ENCODE measurements at regions not wholly inside any gene's neighbourhood (a gene's known extent, or its start where the extent isn't known, plus 50 kb on each side); places are given as distances from the start of the nearest gene placed in this dataset.

GRCh38 chr13:29918845-29919244 is 68.4 kb upstream of the UBL3 start:
- H3K9me3 ChIP-seq (ENCODE audit: insufficient read depth, low read length, severe bottlenecking) = no peaks in the 10 kb centered on the region
- H3K9ac ChIP-seq (ENCODE audit: low read depth, low read length) = no peak overlapping the region
- H3K4me2 ChIP-seq (ENCODE audit: insufficient read depth, low read length) = no peak overlapping the region
- H3K4me1 ChIP-seq (ENCODE audit: insufficient read depth, low read length) = no peaks in the 10 kb centered on the region
- H4K20me1 ChIP-seq (ENCODE audit: insufficient read depth, low read length) = no peaks in the 10 kb centered on the region
- peaks cover 6% of the 10 kb centered on the region for H3K27me3 ChIP-seq (ENCODE audit: insufficient read depth, low read length, poor library complexity)
- no peak overlapping the region for H3K4me3 ChIP-seq (ENCODE audit: low read depth in 1 of 2, low read length in 2 of 2)
- TF ChIP-seq EZH2 (IDR thresholded peaks at IDR 0.05; ENCODE audit: borderline replicate concordance, low read depth, low read length, severe bottlenecking) = no peak
- TF ChIP-seq, protein P1, sequence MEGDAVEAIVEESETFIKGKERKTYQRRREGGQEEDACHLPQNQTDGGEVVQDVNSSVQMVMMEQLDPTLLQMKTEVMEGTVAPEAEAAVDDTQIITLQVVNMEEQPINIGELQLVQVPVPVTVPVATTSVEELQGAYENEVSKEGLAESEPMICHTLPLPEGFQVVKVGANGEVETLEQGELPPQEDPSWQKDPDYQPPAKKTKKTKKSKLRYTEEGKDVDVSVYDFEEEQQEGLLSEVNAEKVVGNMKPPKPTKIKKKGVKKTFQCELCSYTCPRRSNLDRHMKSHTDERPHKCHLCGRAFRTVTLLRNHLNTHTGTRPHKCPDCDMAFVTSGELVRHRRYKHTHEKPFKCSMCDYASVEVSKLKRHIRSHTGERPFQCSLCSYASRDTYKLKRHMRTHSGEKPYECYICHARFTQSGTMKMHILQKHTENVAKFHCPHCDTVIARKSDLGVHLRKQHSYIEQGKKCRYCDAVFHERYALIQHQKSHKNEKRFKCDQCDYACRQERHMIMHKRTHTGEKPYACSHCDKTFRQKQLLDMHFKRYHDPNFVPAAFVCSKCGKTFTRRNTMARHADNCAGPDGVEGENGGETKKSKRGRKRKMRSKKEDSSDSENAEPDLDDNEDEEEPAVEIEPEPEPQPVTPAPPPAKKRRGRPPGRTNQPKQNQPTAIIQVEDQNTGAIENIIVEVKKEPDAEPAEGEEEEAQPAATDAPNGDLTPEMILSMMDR (IDR thresholded peaks at IDR 0.05; ENCODE audit: borderline replicate concordance, extremely low read depth, low read length, poor library complexity, severe bottlenecking) = no peak
- no peak overlapping the region for H3K27ac ChIP-seq (ENCODE audit: low read length)
- no peaks in the 10 kb centered on the region for H3K79me2 ChIP-seq (ENCODE audit: insufficient read depth, low read length)
- no peaks in the 10 kb centered on the region for H3K36me3 ChIP-seq (ENCODE audit: insufficient read depth, low read length)
- no peak overlapping the region for H2AFZ ChIP-seq (ENCODE audit: low read depth, low read length)
- ATAC-seq (ENCODE audit: insufficient read depth, low read depth) = no peak
- DNase-seq = no peak

DNA sequence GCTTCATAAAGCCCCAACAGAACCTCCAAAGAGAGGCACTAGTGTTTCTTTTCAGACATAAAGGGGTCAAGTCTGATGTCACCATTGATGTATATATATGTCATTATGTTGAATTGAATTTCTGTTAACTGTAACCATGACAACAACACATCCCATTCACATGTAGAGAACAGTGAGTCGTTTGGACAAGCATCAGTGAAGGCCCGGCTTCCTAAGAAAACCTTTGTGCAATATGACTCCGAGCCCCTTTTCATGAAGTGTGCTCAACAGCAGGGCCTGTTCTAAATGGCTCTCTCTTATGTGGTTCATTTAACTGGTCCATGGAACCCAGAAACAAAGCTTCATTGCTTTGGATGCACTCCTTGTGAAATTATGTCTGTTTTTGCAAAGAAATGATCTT is 67.2 kb upstream of the UBL3 start:
- DNase-seq = no peak
- Histone ChIP-seq H2AFZ (ENCODE audit: low read depth, low read length) (no peak overlapping the region), H3K36me3 (ENCODE audit: insufficient read depth, low read length) (no peaks in the 10 kb centered on the region), H3K4me1 (ENCODE audit: insufficient read depth, low read length) (no peaks in the 10 kb centered on the region), H3K9ac (ENCODE audit: low read depth, low read length) (no peak overlapping the region), H4K20me1 (ENCODE audit: insufficient read depth, low read length) (no peaks in the 10 kb centered on the region), H3K4me2 (ENCODE audit: insufficient read depth, low read length) (no peak overlapping the region), H3K4me3 (ENCODE audit: low read depth in 1 of 2, low read length in 2 of 2) (no peak overlapping the region), H3K27ac (ENCODE audit: low read length) (no peak overlapping the region), H3K9me3 (ENCODE audit: insufficient read depth, low read length, severe bottlenecking) (no peaks in the 10 kb centered on the region), H3K27me3 (ENCODE audit: insufficient read depth, low read length, poor library complexity) (peaks cover 6% of the 10 kb centered on the region), H3K79me2 (ENCODE audit: insufficient read depth, low read length) (no peaks in the 10 kb centered on the region)
- TF ChIP-seq, protein P1 (IDR thresholded peaks at IDR 0.05; ENCODE audit: borderline replicate concordance, extremely low read depth, low read length, poor library complexity, severe bottlenecking) = no peak
- no peak for TF ChIP-seq EZH2 (IDR thresholded peaks at IDR 0.05; ENCODE audit: borderline replicate concordance, low read depth, low read length, severe bottlenecking)
- ATAC-seq (ENCODE audit: insufficient read depth, low read depth) = no peak

DNA sequence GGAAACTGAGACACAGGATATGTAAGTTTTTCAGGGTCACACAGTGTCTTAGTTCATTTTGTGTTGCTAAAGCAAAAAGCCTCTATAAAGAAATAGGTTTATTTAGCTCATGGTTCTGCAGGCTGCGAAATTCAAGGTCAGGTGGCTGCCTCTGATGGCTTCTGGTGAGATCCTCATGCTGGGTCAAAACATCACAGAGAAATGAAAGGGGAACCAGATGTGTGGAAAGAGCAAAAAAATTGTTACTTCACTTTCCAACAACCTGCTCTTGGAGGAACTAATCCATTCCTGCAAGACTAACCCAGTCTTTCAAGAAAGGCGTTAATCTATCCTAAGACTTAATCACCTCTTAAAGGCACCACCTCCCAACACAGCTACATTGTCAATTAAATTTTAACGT is 64.2 kb upstream of the UBL3 start:
- no peaks in the 10 kb centered on the region for H3K9me3 ChIP-seq (ENCODE audit: insufficient read depth, low read length, severe bottlenecking)
- no peaks in the 10 kb centered on the region for H4K20me1 ChIP-seq (ENCODE audit: insufficient read depth, low read length)
- H3K27me3 ChIP-seq (ENCODE audit: insufficient read depth, low read length, poor library complexity) = peaks cover 15% of the 10 kb centered on the region
- H3K4me1 ChIP-seq (ENCODE audit: insufficient read depth, low read length) = no peaks in the 10 kb centered on the region
- H3K4me2 ChIP-seq (ENCODE audit: insufficient read depth, low read length) = no peak overlapping the region
- H3K36me3 ChIP-seq (ENCODE audit: insufficient read depth, low read length) = no peaks in the 10 kb centered on the region
- no peaks in the 10 kb centered on the region for H3K79me2 ChIP-seq (ENCODE audit: insufficient read depth, low read length)
- H2AFZ ChIP-seq (ENCODE audit: low read depth, low read length) = no peak overlapping the region
- no peak overlapping the region for H3K27ac ChIP-seq (ENCODE audit: low read length)
- DNase-seq = no peak
- no peak overlapping the region for H3K9ac ChIP-seq (ENCODE audit: low read depth, low read length)
- no peak for TF ChIP-seq EZH2 (IDR thresholded peaks at IDR 0.05; ENCODE audit: borderline replicate concordance, low read depth, low read length, severe bottlenecking)
- TF ChIP-seq, protein P1 (IDR thresholded peaks at IDR 0.05; ENCODE audit: borderline replicate concordance, extremely low read depth, low read length, poor library complexity, severe bottlenecking) = no peak
- H3K4me3 ChIP-seq (ENCODE audit: low read depth in 1 of 2, low read length in 2 of 2) = no peak overlapping the region
- no peak for ATAC-seq (ENCODE audit: insufficient read depth, low read depth)
